ENCODE measurements at regions not wholly inside any gene's neighbourhood (a gene's known extent, or its start where the extent isn't known, plus 50 kb on each side); places are given as distances from the start of the nearest gene placed in this dataset.
"Not testable (repeated sequence)": the region's sequence is repeated elsewhere in the genome, so short reads cannot be mapped to it uniquely, and the experiment has no call there.

DNA sequence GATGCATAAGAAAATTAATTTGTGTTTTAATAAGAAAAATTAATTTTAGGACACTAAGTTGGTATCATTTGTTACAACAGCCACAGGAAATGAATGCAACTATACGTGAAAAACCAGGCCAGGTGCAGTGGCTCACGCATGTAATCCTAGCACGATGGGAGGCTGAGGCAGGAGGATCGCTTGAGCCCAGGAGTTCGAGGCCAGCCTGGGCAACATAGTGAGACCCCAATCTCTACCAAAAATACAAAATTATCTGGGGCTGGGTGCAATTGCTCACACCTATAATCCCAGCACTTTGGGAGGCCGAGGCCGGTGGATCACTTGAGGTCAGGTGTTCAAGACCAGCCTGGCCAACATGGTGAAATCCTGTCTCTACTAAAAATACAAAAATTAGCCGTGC, 132.2 kb upstream of the CIBAR2 start:
- TF ChIP-seq POLR2A, CTCF (IDR thresholded peaks at IDR 0.05): not testable (repeated sequence)
